ENCODE measurements at regions not wholly inside any gene's neighbourhood (a gene's known extent, or its start where the extent isn't known, plus 50 kb on each side); places are given as distances from the start of the nearest gene placed in this dataset.
"Not testable (repeated sequence)": the region's sequence is repeated elsewhere in the genome, so short reads cannot be mapped to it uniquely, and the experiment has no call there.

GRCh38 chr5:85431726-85432125, 1047.0 kb upstream of the EDIL3 start:
- not testable (repeated sequence) for TF ChIP-seq POLR2A (IDR thresholded peaks at IDR 0.05; ENCODE audit: low read length); GATA1 (IDR thresholded peaks at IDR 0.05; ENCODE audit: low read depth, low read length)

Data from erythroblast (primary cell).